HG02610 (cell line): ENCODE measurements at regions not wholly inside any gene's neighbourhood (a gene's known extent, or its start where the extent isn't known, plus 50 kb on each side); places are given as distances from the start of the nearest gene placed in this dataset.
"Not testable (repeated sequence)": the region's sequence is repeated elsewhere in the genome, so short reads cannot be mapped to it uniquely, and the experiment has no call there.

ENCODE experiments used
- ATAC-seq: cut with Tn5 transposase; IDR thresholded peaks from one replicate; pipeline ENCODE4 v1.9.1; 2021; ENCODE audit warnings: mild to moderate bottlenecking, moderate library complexity; ENCODE audit not compliant: unreplicated experiment

GRCh38 chr4:38503689-38504395 is 160.2 kb upstream of the KLF3 start:
- ATAC-seq = peak; percentile 85

GRCh38 chr4:38504396-38504715 is 159.6 kb upstream of the KLF3 start:
- ATAC-seq = no peak

GRCh38 chr4:38509551-38509950 is 154.4 kb upstream of the KLF3 start:
- peak; percentile 54 for ATAC-seq

- no peak for ATAC-seq
Observed at GRCh38 chr4:38510201-38510600, 153.8 kb upstream of the KLF3 start.

DNA sequence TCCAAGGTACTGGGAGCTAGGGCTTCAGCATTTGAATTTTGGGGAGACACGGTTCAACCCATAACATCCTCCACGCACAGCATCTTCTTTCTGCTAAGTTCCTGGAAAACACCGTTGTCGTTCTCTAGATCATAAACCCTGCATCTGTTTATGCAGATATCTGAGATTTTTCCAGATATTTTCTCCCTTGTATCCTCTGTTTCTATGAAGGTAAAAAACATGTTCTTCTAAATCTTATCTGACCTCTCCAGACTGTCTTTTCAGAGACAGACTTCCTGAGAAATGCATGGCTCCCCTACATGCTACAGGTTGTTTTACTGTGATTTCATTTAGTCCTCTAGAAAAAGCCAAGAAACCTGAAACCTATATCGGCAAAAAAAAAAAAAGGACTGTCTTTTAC is 152.3 kb upstream of the KLF3 start:
- ATAC-seq = no peak

- ATAC-seq = no peak
Observed at GRCh38 chr4:38512840-38513239, 151.2 kb upstream of the KLF3 start.

GRCh38 chr4:38514465-38515146 is 149.4 kb upstream of the KLF3 start:
- ATAC-seq = no peak

DNA sequence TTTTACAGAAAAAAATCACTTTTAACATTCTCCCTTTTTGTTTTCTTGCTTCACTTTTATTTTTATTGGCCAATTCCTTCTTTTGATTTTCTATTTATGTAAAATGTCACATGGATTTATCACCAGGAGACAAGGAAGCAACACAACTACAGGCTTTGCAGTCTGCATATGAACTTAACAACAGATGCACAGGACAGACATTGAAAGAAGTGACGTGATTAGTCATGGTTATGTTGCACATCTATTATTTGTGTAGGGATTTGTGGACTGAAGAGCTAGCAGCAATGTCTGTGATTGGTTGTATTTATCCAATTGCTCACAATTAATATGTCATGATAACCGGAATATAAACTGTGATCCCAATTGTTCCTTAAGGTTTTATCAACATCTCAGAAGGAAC is 147.8 kb upstream of the KLF3 start:
- ATAC-seq = no peak

- no peak for ATAC-seq
Observed at GRCh38 chr4:38519666-38520065, 144.3 kb upstream of the KLF3 start.

- ATAC-seq = no peak
Observed at GRCh38 chr4:38523054-38523453, 140.9 kb upstream of the KLF3 start.

GRCh38 chr4:38523524-38524448 is 140.2 kb upstream of the KLF3 start:
- ATAC-seq = peak; percentile 97

GRCh38 chr4:38526412-38526811 is 137.6 kb upstream of the KLF3 start:
- no peak for ATAC-seq

- peak; percentile 87 for ATAC-seq
Observed at GRCh38 chr4:38529189-38530115, 134.5 kb upstream of the KLF3 start.

GRCh38 chr4:38530486-38530885 is 133.5 kb upstream of the KLF3 start:
- ATAC-seq = no peak

GRCh38 chr4:38531141-38531727 is 132.8 kb upstream of the KLF3 start:
- ATAC-seq = no peak

- no peak for ATAC-seq
Observed at GRCh38 chr4:38532908-38533499, 131.0 kb upstream of the KLF3 start.

DNA sequence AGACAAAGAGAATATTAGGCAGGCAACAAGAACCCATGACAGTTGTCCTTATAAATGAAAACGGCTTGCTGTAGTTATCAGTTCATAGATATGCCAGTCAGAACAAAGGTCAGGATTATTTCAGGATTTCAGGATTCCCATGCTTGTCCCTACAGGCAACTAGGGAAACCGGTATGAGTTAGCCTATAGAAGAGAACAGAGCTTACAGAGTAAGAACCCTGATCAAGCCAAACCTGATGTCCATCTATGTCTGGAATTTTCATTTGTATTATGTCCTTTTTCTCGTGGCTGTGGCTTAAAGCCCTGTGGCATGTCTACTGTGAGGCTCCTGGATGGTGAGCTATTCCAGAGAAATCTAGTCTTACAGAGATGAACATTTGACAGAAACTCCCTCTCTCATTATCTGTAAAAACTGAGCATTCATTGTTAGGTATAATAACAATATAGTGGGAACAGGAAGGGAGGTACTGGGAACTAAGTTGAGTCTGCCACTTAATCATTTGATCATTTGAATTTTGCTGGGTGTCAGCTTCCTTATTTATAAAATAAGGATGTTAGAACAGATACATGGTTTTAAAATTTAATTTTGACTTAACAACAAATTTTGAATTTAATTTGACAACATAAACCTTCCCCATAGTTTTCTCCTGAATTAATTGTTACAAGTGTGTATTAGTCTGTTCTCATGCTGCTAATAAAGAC is 129.5 kb upstream of the KLF3 start:
- ATAC-seq = no peak

DNA sequence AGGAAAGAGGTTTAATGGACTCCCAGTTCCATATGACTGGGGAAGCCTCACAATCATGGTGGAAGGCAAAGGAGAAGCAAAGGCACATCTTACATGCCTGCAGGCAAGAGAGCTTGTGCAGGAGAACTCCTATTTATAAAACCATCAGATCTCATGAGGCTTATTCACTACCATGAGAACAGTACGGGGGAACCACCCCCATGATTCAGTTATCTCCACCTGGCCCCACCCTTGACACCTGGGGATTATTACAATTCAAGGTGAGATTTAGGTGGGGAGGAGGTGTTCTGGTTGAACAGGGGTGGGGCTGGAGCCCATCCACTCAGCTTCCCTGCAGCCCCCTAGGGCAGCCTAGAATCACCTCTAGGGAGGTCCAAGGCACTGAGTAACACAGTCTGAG is 128.9 kb upstream of the KLF3 start:
- not testable (repeated sequence) for ATAC-seq

DNA sequence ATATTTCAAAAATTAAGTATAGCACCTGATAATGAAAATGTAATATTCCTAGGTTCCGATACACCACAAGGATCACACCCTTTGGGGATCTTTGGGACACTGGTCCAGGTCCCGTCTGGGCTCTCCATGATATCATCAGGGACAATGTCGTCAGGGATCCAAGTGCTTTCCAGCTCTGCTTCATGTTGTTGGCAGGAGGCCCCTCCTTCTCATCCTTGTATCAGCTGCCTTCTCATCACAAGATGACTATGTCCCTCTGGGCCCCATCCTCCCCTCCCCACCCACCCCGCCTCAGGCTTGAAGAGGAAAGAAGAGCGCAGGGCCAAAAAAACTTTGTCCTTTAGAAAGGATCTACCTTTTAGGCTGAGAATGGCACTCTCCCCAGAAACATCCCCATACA is 128.3 kb upstream of the KLF3 start:
- ATAC-seq = no peak
